ENCODE measurements at regions not wholly inside any gene's neighbourhood (a gene's known extent, or its start where the extent isn't known, plus 50 kb on each side); places are given as distances from the start of the nearest gene placed in this dataset.

- H3K4me3 ChIP-seq (ENCODE audit: low read depth in 1 of 5, low read length in 5 of 5), result no peak overlapping the region
- H3K9me3 ChIP-seq (ENCODE audit: control insufficient read depth in 5 of 5, low read length in 5 of 5), result peaks cover 0 to 2% (median 0%) of the 10 kb centered on the region in 5 donors
- peaks cover 0 to 20% (median 14%) of the 10 kb centered on the region in 5 donors for H3K4me1 ChIP-seq (ENCODE audit: control insufficient read depth in 5 of 5, insufficient read depth in 5 of 5, low read length in 5 of 5)
- no peaks in the 10 kb centered on the region for H3K36me3 ChIP-seq (ENCODE audit: control insufficient read depth in 5 of 5, insufficient read depth in 5 of 5, low read length in 5 of 5)
- no peak overlapping the region for H3K9ac ChIP-seq (ENCODE audit: low read length in 5 of 5)
- no peaks in the 10 kb centered on the region for H3K27me3 ChIP-seq (ENCODE audit: control insufficient read depth in 5 of 5, insufficient read depth in 4 of 5, low read length in 5 of 5)
- no peak overlapping the region for H3K27ac ChIP-seq (ENCODE audit: low read depth, low read length)
These were observed 1155.9 kb upstream of the GJE1 start for GRCh38 chr6:140976806-140977205.

DNA sequence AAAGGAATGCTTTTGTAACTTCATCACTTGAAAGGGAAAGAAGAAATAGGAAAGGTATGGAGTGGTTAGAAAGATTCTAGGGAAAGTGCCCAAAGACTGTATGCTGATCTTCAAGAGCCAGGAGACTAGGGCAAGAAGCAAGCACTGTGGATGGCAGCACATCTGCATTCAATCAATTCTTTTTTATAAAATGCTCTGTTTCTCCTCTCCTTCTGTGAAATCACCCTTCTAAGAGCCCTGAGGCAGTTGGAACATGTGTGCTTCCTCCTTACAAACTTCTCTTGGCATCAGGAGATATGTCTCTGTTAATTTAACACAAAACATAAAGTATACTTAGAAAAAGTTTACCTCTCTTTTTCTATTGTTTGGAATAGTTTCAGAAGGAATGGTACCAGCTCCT is 1162.2 kb upstream of the GJE1 start:
- no peak overlapping the region for H3K9ac ChIP-seq (ENCODE audit: low read length in 5 of 5)
- H3K4me1 ChIP-seq (ENCODE audit: control insufficient read depth in 5 of 5, insufficient read depth in 5 of 5, low read length in 5 of 5), result no peaks in the 10 kb centered on the region
- H3K9me3 ChIP-seq (ENCODE audit: control insufficient read depth in 5 of 5, low read length in 5 of 5), result peaks cover 0 to 5% (median 0%) of the 10 kb centered on the region in 5 donors
- no peak overlapping the region for H3K27ac ChIP-seq (ENCODE audit: low read depth, low read length)
- no peaks in the 10 kb centered on the region for H3K27me3 ChIP-seq (ENCODE audit: control insufficient read depth in 5 of 5, insufficient read depth in 4 of 5, low read length in 5 of 5)
- H3K4me3 ChIP-seq (ENCODE audit: low read depth in 1 of 5, low read length in 5 of 5), result no peak overlapping the region
- H3K36me3 ChIP-seq (ENCODE audit: control insufficient read depth in 5 of 5, insufficient read depth in 5 of 5, low read length in 5 of 5), result no peaks in the 10 kb centered on the region

DNA sequence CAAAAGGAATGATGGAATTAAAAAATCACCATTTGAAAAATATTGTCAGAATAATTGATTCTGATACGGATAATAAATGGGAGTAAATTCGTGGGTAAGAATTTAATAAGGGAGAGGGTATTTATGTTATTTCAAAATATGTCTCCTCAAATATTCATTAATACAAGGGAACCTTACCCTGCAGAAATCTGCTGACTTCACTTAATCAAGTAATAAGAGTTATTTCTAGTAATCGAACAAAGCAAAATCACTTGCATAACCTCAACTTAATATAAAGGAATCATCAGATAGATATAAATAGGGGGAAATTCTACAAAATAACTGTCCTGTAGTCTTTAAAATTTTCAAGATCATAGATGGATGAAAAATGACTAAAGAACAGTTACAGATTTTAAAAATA is 1164.7 kb upstream of the GJE1 start:
- Histone ChIP-seq H3K36me3 (ENCODE audit: control insufficient read depth in 5 of 5, insufficient read depth in 5 of 5, low read length in 5 of 5) (no peaks in the 10 kb centered on the region), H3K9ac (ENCODE audit: low read length in 5 of 5) (no peak overlapping the region), H3K9me3 (ENCODE audit: control insufficient read depth in 5 of 5, low read length in 5 of 5) (peaks cover 0 to 5% (median 0%) of the 10 kb centered on the region in 5 donors), H3K4me3 (ENCODE audit: low read depth in 1 of 5, low read length in 5 of 5) (no peak overlapping the region), H3K27me3 (ENCODE audit: control insufficient read depth in 5 of 5, insufficient read depth in 4 of 5, low read length in 5 of 5) (no peaks in the 10 kb centered on the region), H3K27ac (ENCODE audit: low read depth, low read length) (no peak overlapping the region), H3K4me1 (ENCODE audit: control insufficient read depth in 5 of 5, insufficient read depth in 5 of 5, low read length in 5 of 5) (no peaks in the 10 kb centered on the region)

GRCh38 chr6:140966676-140967075 is 1166.0 kb upstream of the GJE1 start:
- H3K27me3 ChIP-seq (ENCODE audit: control insufficient read depth in 5 of 5, insufficient read depth in 4 of 5, low read length in 5 of 5), result no peaks in the 10 kb centered on the region
- H3K36me3 ChIP-seq (ENCODE audit: control insufficient read depth in 5 of 5, insufficient read depth in 5 of 5, low read length in 5 of 5), result no peaks in the 10 kb centered on the region
- no peak overlapping the region for H3K27ac ChIP-seq (ENCODE audit: low read depth, low read length)
- H3K9ac ChIP-seq (ENCODE audit: low read length in 5 of 5), result no peak overlapping the region
- H3K4me3 ChIP-seq (ENCODE audit: low read depth in 1 of 5, low read length in 5 of 5), result no peak overlapping the region
- peaks cover 0 to 4% (median 0%) of the 10 kb centered on the region in 5 donors for H3K9me3 ChIP-seq (ENCODE audit: control insufficient read depth in 5 of 5, low read length in 5 of 5)
- H3K4me1 ChIP-seq (ENCODE audit: control insufficient read depth in 5 of 5, insufficient read depth in 5 of 5, low read length in 5 of 5), result no peaks in the 10 kb centered on the region

GRCh38 chr6:140960566-140960965 is 1172.2 kb upstream of the GJE1 start:
- no peaks in the 10 kb centered on the region for H3K27me3 ChIP-seq (ENCODE audit: control insufficient read depth in 5 of 5, insufficient read depth in 4 of 5, low read length in 5 of 5)
- H3K9me3 ChIP-seq (ENCODE audit: control insufficient read depth in 5 of 5, low read length in 5 of 5), result no peaks in the 10 kb centered on the region
- no peaks in the 10 kb centered on the region for H3K4me1 ChIP-seq (ENCODE audit: control insufficient read depth in 5 of 5, insufficient read depth in 5 of 5, low read length in 5 of 5)
- no peak overlapping the region for H3K9ac ChIP-seq (ENCODE audit: low read length in 5 of 5)
- H3K4me3 ChIP-seq (ENCODE audit: low read depth in 1 of 5, low read length in 5 of 5), result no peak overlapping the region
- H3K27ac ChIP-seq (ENCODE audit: low read depth, low read length), result no peak overlapping the region
- H3K36me3 ChIP-seq (ENCODE audit: control insufficient read depth in 5 of 5, insufficient read depth in 5 of 5, low read length in 5 of 5), result no peaks in the 10 kb centered on the region

DNA sequence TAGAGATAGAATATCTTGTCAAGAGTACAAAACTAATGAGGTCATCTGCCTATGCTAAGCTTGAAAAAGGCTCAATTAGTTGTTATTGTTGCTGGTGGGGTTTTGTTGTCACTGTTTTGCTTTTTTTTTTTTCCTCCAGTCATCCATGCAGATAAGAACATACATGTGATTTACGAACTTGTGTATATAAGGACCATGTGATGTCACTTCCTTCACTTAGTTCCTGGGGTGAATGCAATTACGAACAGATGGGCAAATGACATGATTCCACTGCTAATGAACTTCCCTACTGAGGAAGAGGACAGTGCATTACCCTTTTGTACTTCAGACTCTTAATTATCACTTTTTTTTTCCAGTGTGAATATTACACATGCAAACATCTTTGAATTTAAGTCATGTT is 1175.3 kb upstream of the GJE1 start:
- H3K9me3 ChIP-seq (ENCODE audit: control insufficient read depth in 5 of 5, low read length in 5 of 5), result no peaks in the 10 kb centered on the region

DNA sequence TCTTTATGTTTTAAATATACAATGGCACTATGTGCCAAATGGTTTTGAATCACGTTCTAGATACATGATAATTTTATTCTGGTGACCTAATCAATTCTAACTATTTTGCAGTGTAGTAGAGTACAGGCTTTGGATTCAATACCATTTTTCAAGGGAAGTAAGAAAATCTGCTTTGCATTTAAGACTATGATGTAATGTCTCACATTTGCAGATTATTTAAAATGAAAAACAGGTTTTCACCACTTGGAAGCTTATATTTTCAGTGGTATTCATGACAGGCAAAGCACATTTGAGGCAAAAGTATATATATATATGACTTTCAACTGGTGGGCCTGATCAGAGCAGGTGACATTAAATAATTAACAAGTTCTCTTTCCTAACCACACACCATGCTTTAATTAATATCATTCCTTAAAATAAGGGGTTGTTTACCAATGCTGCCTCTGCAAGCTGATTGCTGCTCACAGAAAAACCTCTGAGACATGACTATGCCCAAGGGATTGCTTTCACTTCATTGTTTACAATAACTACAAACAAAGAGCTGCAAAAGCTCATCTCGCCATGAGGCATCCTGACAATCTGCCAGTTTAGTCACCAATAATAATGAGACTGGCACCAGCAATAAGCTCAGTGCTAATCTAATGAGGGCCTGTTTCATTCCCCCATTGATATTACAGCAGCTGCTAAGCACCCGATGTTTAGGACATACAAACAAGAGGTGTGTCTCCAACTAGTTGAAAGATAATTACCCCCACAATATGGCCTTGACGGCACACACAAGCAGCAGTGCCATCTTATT is 1176.0 kb upstream of the GJE1 start:
- Histone ChIP-seq H3K36me3 (ENCODE audit: control insufficient read depth in 5 of 5, insufficient read depth in 5 of 5, low read length in 5 of 5) (no peaks in the 10 kb centered on the region), H3K4me1 (ENCODE audit: control insufficient read depth in 5 of 5, insufficient read depth in 5 of 5, low read length in 5 of 5) (no peaks in the 10 kb centered on the region), H3K27ac (ENCODE audit: low read depth, low read length) (no peak overlapping the region), H3K9me3 (ENCODE audit: control insufficient read depth in 5 of 5, low read length in 5 of 5) (no peaks in the 10 kb centered on the region), H3K27me3 (ENCODE audit: control insufficient read depth in 5 of 5, insufficient read depth in 4 of 5, low read length in 5 of 5) (no peaks in the 10 kb centered on the region), H3K4me3 (ENCODE audit: low read depth in 1 of 5, low read length in 5 of 5) (no peak overlapping the region), H3K9ac (ENCODE audit: low read length in 5 of 5) (no peak overlapping the region)

More for the DNA sequence above, 1175.3 kb upstream of the GJE1 start:
- Histone ChIP-seq H3K27me3 (ENCODE audit: control insufficient read depth in 5 of 5, insufficient read depth in 4 of 5, low read length in 5 of 5) (no peaks in the 10 kb centered on the region), H3K27ac (ENCODE audit: low read depth, low read length) (no peak overlapping the region), H3K4me1 (ENCODE audit: control insufficient read depth in 5 of 5, insufficient read depth in 5 of 5, low read length in 5 of 5) (no peaks in the 10 kb centered on the region), H3K9ac (ENCODE audit: low read length in 5 of 5) (no peak overlapping the region), H3K4me3 (ENCODE audit: low read depth in 1 of 5, low read length in 5 of 5) (no peak overlapping the region), H3K36me3 (ENCODE audit: control insufficient read depth in 5 of 5, insufficient read depth in 5 of 5, low read length in 5 of 5) (no peaks in the 10 kb centered on the region)

DNA sequence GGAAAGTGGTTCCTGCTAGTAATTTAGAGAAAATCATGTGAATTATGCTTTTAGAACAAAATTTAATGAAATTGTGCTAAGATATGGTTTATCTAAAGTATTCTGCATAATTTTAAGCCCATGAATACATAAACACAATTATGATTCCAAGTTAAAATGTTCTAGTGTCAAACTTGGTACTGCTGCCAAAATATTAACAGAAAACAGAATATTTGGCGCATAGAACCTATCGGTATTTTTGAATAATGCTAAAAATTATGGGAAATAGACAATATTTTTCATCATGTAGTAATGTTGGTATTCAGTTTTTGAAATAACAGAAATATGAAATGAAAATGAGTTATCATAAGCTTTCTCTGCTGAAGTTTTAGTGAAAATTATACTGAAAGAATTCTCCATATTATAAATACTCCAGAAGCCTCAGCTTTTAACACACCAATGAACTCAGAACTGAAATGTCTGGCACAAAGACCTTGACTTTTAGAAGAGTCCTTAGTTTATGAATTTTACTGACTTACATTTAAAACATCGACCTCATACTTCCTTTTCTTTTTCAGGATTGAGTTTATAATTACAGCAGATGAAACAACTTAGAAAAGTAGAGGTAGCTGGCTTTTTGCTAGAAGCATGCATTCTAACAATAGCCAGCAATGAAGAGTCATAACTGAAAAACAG is 1192.3 kb upstream of the GJE1 start:
- no peaks in the 10 kb centered on the region for H3K4me1 ChIP-seq (ENCODE audit: control insufficient read depth in 5 of 5, insufficient read depth in 5 of 5, low read length in 5 of 5)
- H3K9ac ChIP-seq (ENCODE audit: low read length in 5 of 5), result no peak overlapping the region
- peaks cover 0 to 5% (median 2%) of the 10 kb centered on the region in 5 donors for H3K9me3 ChIP-seq (ENCODE audit: control insufficient read depth in 5 of 5, low read length in 5 of 5)
- no peak overlapping the region for H3K4me3 ChIP-seq (ENCODE audit: low read depth in 1 of 5, low read length in 5 of 5)
- no peaks in the 10 kb centered on the region for H3K36me3 ChIP-seq (ENCODE audit: control insufficient read depth in 5 of 5, insufficient read depth in 5 of 5, low read length in 5 of 5)
- H3K27ac ChIP-seq (ENCODE audit: low read depth, low read length), result no peak overlapping the region
- H3K27me3 ChIP-seq (ENCODE audit: control insufficient read depth in 5 of 5, insufficient read depth in 4 of 5, low read length in 5 of 5), result no peaks in the 10 kb centered on the region

GRCh38 chr6:140932909-140933308 is 1199.8 kb upstream of the GJE1 start:
- Histone ChIP-seq H3K9ac (ENCODE audit: low read length in 5 of 5) (no peak overlapping the region), H3K27ac (ENCODE audit: low read depth, low read length) (no peak overlapping the region), H3K4me1 (ENCODE audit: control insufficient read depth in 5 of 5, insufficient read depth in 5 of 5, low read length in 5 of 5) (no peaks in the 10 kb centered on the region), H3K27me3 (ENCODE audit: control insufficient read depth in 5 of 5, insufficient read depth in 4 of 5, low read length in 5 of 5) (no peaks in the 10 kb centered on the region), H3K36me3 (ENCODE audit: control insufficient read depth in 5 of 5, insufficient read depth in 5 of 5, low read length in 5 of 5) (no peaks in the 10 kb centered on the region), H3K4me3 (ENCODE audit: low read depth in 1 of 5, low read length in 5 of 5) (no peak overlapping the region), H3K9me3 (ENCODE audit: control insufficient read depth in 5 of 5, low read length in 5 of 5) (no peaks in the 10 kb centered on the region)

- H3K9ac ChIP-seq (ENCODE audit: low read length in 5 of 5), result no peak overlapping the region
- no peak overlapping the region for H3K27ac ChIP-seq (ENCODE audit: low read depth, low read length)
- H3K4me1 ChIP-seq (ENCODE audit: control insufficient read depth in 5 of 5, insufficient read depth in 5 of 5, low read length in 5 of 5), result no peaks in the 10 kb centered on the region
- no peaks in the 10 kb centered on the region for H3K36me3 ChIP-seq (ENCODE audit: control insufficient read depth in 5 of 5, insufficient read depth in 5 of 5, low read length in 5 of 5)
- no peaks in the 10 kb centered on the region for H3K27me3 ChIP-seq (ENCODE audit: control insufficient read depth in 5 of 5, insufficient read depth in 4 of 5, low read length in 5 of 5)
- no peak overlapping the region for H3K4me3 ChIP-seq (ENCODE audit: low read depth in 1 of 5, low read length in 5 of 5)
- no peaks in the 10 kb centered on the region for H3K9me3 ChIP-seq (ENCODE audit: control insufficient read depth in 5 of 5, low read length in 5 of 5)
These were observed 1201.1 kb upstream of the GJE1 start for GRCh38 chr6:140931581-140931980.
